OCI-LY1 (cell line): ENCODE measurements at regions not wholly inside any gene's neighbourhood (a gene's known extent, or its start where the extent isn't known, plus 50 kb on each side); places are given as distances from the start of the nearest gene placed in this dataset.

Experiments
- H2AFZ ChIP-seq: fragments of 200-600 bp; sonication (generic), shearing (Covaris generic); 2 replicates; pipeline ENCODE4 v1.6.0; 2014; ENCODE audit warnings: antibody characterized with exemption, mild to moderate bottlenecking, low read length
- H3F3A ChIP-seq: fragments of 200-600 bp; sonication (generic), shearing (Covaris generic); 2 replicates; pipeline ENCODE4 v1.6.0; 2014; ENCODE audit warnings: mild to moderate bottlenecking, antibody characterized with exemption, low read length, moderate library complexity; ENCODE audit not compliant: insufficient read depth
- H3K27ac ChIP-seq: fragments of 200-600 bp; sonication (generic); 2 replicates; pipeline ENCODE4 v1.5.1; 2014; ENCODE audit warnings: low read length, mixed run types, mild to moderate bottlenecking, low read depth; ENCODE audit not compliant: poor library complexity, severe bottlenecking
- H3K27me3 ChIP-seq: fragments of 200-600 bp; sonication (generic); 2 replicates; pipeline ENCODE4 v1.6.0; 2014; ENCODE audit warnings: antibody characterized with exemption, mild to moderate bottlenecking, low read length, moderate library complexity; ENCODE audit not compliant: insufficient read depth
- H3K36me3 ChIP-seq: fragments of 200-600 bp; sonication (generic); 2 replicates; pipeline ENCODE4 v1.6.1; 2014; ENCODE audit warnings: mild to moderate bottlenecking, antibody characterized with exemption, low read length, moderate library complexity, mixed read lengths; ENCODE audit not compliant: insufficient read depth
- H3K4me1 ChIP-seq: fragments of 200-600 bp; sonication (generic); 2 replicates; pipeline ENCODE4 v1.5.1; 2014; ENCODE audit warnings: mild to moderate bottlenecking, low read length, moderate library complexity; ENCODE audit not compliant: insufficient read depth, severe bottlenecking
- H3K4me2 ChIP-seq: fragments of 200-600 bp; sonication (generic), shearing (Covaris generic); 2 replicates; pipeline ENCODE4 v1.6.1; 2014; ENCODE audit warnings: low read length
- H3K4me3 ChIP-seq: fragments of 200-600 bp; sonication (generic); 2 replicates; pipeline ENCODE4 v1.5.1; 2014; ENCODE audit warnings: low read length, low read depth, mild to moderate bottlenecking, mixed read lengths; ENCODE audit not compliant: poor library complexity, severe bottlenecking
- H3K79me2 ChIP-seq: fragments of 200-600 bp; shearing (Covaris generic); 2 replicates; pipeline ENCODE4 v1.6.1; 2016; ENCODE audit warnings: mixed run types, low read length, mixed read lengths; ENCODE audit not compliant: insufficient read depth
- H3K9ac ChIP-seq: fragments of 200-600 bp; sonication (generic), shearing (Covaris generic); 2 replicates; pipeline ENCODE4 v1.6.1; 2014; ENCODE audit warnings: mild to moderate bottlenecking, low read length, mixed read lengths
- H3K9me2 ChIP-seq: fragments of 200-600 bp; sonication (generic), shearing (Covaris generic); 2 replicates; pipeline ENCODE4 v1.6.1; 2014; ENCODE audit warnings: low read depth, mild to moderate bottlenecking, low read length, mixed read lengths
- H3K9me3 ChIP-seq: fragments of 200-600 bp; shearing (Covaris generic); 2 replicates; pipeline ENCODE4 v1.6.1; 2014; ENCODE audit warnings: low read length, mixed read lengths
- H4K20me1 ChIP-seq: fragments of 200-600 bp; sonication (generic), shearing (Covaris generic); 2 replicates; pipeline ENCODE4 v1.6.0; 2016; ENCODE audit warnings: mild to moderate bottlenecking, low read length; ENCODE audit not compliant: insufficient read depth
- EZH2 ChIP-seq: fragments of 200-600 bp; sonication (generic), shearing (Covaris generic); IDR thresholded peaks from 2 replicates; pipeline ENCODE4 v1.8.0; 2017; ENCODE audit warnings: borderline replicate concordance, mixed run types, mild to moderate bottlenecking, antibody characterized with exemption, low read length, moderate library complexity, mixed read lengths
- TF ChIP-seq, protein P1 (sequence below): fragments of 200-600 bp; sonication (generic), shearing (Covaris generic); IDR thresholded peaks from 2 replicates; pipeline ENCODE4 v1.5.1; 2017; ENCODE audit warnings: mild to moderate bottlenecking, antibody characterized with exemption, low read length, moderate library complexity, mixed read lengths

DNA sequence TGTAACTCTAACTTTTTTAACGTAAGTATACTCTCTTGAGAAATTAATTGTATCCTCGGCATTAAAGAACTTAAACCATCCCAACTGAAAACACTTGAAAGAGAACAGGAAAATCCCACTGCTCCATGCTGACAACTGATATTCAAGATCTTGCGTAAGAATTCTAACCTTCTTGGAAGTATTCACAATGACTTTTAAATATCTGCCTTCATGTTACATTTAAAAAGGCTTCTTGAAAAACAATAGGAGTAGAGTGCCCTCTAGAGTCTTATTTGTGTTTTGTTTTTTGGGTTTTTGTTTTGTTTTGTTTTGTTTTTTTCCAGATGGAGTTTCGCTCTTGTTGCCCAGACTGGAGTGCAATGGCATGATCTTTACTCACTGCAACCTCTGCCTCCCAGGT lies 65.4 kb upstream of the DNAJC10 start:
- Histone ChIP-seq H3K4me2 (no peak overlapping the region), H4K20me1 (no peaks in the 10 kb centered on the region), H3K4me1 (no peaks in the 10 kb centered on the region), H3K36me3 (no peaks in the 10 kb centered on the region), H3K9me2 (no peaks in the 10 kb centered on the region), H3K9ac (no peak overlapping the region), H3K79me2 (no peaks in the 10 kb centered on the region), H3K4me3 (no peak overlapping the region), H2AFZ (no peak overlapping the region), H3F3A (no peaks in the 10 kb centered on the region), H3K27ac (no peak overlapping the region), H3K9me3 (no peaks in the 10 kb centered on the region), H3K27me3 (no peaks in the 10 kb centered on the region)
- TF ChIP-seq, protein P1, sequence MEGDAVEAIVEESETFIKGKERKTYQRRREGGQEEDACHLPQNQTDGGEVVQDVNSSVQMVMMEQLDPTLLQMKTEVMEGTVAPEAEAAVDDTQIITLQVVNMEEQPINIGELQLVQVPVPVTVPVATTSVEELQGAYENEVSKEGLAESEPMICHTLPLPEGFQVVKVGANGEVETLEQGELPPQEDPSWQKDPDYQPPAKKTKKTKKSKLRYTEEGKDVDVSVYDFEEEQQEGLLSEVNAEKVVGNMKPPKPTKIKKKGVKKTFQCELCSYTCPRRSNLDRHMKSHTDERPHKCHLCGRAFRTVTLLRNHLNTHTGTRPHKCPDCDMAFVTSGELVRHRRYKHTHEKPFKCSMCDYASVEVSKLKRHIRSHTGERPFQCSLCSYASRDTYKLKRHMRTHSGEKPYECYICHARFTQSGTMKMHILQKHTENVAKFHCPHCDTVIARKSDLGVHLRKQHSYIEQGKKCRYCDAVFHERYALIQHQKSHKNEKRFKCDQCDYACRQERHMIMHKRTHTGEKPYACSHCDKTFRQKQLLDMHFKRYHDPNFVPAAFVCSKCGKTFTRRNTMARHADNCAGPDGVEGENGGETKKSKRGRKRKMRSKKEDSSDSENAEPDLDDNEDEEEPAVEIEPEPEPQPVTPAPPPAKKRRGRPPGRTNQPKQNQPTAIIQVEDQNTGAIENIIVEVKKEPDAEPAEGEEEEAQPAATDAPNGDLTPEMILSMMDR: peak; percentile 52; the same call in 1 of the 2 replicates
- no peak for TF ChIP-seq EZH2

DNA sequence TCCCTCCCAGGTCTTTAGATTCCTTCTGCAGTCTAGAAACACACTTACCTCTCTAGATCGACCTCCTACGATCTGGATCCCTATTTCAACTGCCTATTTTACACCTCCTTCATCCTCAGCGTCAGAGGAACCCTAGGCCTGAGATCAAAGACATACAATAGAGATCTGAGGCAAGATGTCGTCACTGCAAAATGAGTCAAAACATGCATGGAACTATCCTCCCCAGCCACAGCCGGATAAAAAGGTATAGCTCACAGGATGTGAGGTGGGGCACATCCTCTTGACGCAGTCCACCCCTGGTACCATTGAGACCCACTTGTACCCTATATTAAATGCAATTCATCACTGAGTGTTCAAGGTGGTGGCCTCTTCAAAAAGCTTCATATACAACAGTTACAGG lies 63.7 kb upstream of the DNAJC10 start:
- H3K79me2 ChIP-seq: no peaks in the 10 kb centered on the region
- H3F3A ChIP-seq: no peaks in the 10 kb centered on the region
- H3K27me3 ChIP-seq: no peaks in the 10 kb centered on the region
- no peak overlapping the region for H3K4me3 ChIP-seq
- no peaks in the 10 kb centered on the region for H3K9me2 ChIP-seq
- no peak overlapping the region for H2AFZ ChIP-seq
- H3K9me3 ChIP-seq: no peaks in the 10 kb centered on the region
- TF ChIP-seq, protein P1: no peak
- no peak for TF ChIP-seq EZH2
- no peak overlapping the region for H3K4me2 ChIP-seq
- no peaks in the 10 kb centered on the region for H4K20me1 ChIP-seq
- no peak overlapping the region for H3K27ac ChIP-seq
- no peak overlapping the region for H3K9ac ChIP-seq
- no peaks in the 10 kb centered on the region for H3K36me3 ChIP-seq
- H3K4me1 ChIP-seq: no peaks in the 10 kb centered on the region

DNA sequence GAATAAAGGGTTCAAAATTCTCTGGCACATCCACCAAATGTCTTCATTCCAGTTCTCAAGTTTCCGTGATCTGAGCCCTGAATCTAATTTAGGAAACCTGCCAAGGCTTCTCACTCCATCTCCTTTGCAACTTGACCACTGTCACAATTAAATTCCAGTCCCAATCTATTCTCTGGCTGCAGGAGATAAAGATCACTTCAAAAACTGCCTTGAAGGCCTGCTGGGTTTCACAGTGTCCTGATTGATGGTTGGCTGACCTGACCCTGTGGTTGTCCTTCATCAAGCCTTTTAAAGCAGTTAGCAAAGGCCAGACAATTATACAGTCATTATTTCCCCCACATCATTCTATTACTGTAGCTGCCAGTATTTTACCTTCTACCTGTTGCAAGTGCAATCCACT lies 60.3 kb upstream of the DNAJC10 start:
- no peak overlapping the region for H3K4me2 ChIP-seq
- H4K20me1 ChIP-seq: no peaks in the 10 kb centered on the region
- H3K9me3 ChIP-seq: no peaks in the 10 kb centered on the region
- no peaks in the 10 kb centered on the region for H3K36me3 ChIP-seq
- H3K9ac ChIP-seq: no peak overlapping the region
- no peak overlapping the region for H3K4me3 ChIP-seq
- TF ChIP-seq, protein P1: no peak
- no peak for TF ChIP-seq EZH2
- no peak overlapping the region for H2AFZ ChIP-seq
- 0 out of 2 replicates have a peak, but pooled peaks cover 3% of the 10 kb centered on the region for H3K27me3 ChIP-seq
- H3F3A ChIP-seq: no peaks in the 10 kb centered on the region
- H3K79me2 ChIP-seq: no peaks in the 10 kb centered on the region
- no peaks in the 10 kb centered on the region for H3K9me2 ChIP-seq
- H3K27ac ChIP-seq: no peak overlapping the region
- no peaks in the 10 kb centered on the region for H3K4me1 ChIP-seq
